ENCODE measurements at regions not wholly inside any gene's neighbourhood (a gene's known extent, or its start where the extent isn't known, plus 50 kb on each side); places are given as distances from the start of the nearest gene placed in this dataset.

DNA sequence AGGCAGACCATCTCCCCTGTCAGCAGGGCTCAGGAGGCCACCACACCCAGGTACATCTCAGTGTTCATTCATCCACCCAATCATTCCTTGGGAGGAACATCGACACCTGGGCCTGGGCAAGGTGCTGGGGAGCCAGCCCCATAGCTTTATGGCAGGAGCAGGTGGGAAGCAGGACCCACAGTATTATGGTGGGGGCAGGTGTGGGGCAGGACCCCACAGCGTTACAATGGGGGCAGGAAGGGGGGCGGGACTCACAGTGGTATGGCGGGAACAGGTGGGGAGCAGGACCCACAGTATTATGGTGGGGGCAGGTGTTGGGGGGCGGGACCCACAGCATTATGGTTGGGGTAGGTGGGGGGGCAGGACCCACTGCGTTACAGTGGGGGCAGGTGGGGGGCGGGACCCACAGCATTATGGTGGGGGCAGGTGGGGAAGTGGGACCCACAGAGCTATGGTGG, 128.9 kb upstream of the HS6ST1 start:
- DNase-seq (ENCODE audit: low read depth in 4 of 4, low spot score in 3 of 4), result no peak

DNA sequence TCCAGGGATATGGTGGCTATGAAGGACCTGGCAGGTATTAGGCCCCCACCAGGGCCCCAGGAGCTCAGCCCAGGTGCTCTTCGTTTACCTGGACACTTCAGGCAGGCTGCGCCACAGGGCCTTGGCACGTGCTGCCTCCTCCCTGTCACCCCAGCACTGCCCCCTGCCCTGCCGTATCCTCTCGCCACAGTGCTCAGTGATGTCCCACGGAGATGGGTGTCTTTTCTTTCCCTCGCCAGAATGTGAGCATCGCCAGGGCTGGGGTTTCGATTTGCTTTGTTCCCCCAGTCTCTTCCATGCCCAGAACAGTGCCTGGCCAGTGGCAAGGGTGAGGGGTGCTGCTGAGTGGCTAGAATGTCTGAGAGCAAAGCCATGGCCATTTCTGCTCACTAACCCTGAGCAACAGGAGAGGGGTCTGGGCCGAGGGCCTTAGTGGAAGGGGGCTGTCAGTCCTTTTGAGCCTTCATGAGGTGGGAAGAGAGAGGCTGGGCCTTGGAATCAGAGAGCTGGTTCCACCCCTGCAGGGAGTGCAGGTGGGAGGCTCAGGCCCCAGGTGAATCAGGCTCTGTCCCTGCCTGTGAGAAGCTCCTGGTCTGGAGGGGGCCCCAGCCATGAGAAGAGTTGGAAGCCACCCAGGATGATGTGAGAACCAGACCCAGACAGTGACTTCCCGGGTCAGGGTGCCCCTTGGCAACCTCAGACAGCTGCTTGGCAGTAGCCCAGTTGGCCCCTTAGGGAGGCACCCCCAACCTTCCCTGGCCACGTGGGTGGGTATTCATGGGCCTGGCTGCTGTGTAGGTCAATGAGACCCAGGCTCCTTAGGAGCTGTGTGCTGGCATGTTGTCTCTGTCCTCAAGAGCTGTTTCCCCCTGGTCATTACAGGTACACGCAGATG, 129.9 kb upstream of the HS6ST1 start:
- no peak for DNase-seq (ENCODE audit: low read depth in 4 of 4, low spot score in 3 of 4)

DNA sequence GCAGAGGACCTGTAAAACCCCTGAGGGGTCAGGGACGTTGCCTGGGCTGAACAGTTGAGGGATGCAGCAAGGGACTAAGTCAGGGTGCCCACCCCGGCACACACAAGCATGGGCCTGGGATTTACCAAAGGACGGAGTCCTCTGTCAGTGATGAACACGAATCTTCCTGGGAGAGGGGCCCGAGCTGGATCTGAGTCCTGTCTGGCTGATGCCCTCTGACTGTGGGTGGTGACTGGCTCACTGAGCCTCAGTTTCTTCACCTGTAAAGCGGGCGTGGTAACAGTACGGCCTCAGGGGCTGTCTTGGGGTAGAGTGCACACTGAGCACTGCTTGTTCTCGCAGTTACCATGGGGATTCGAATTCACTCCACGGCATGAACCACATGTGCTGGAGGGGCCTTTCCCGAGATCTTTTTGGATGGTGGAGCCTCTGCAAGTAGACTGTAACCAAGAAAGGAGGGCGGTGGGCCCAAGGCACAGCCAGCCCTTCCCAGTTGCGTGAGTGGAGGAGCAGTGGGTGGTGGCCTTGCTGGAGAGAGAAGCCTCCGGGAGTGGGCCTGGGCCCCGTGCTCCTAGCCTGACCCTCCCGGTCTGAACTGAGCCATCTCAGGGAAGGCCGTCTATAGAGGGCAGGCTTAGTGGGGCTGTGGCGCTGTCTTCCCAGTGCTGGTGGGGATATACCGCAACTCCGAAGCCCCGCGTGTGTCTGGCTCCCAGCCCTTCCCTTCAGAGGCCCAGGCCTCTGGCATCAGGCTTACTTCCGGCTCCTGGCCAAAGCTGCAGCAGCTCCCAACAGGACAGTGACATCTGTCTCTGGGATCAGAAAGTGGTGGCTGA, 130.8 kb upstream of the HS6ST1 start:
- DNase-seq (ENCODE audit: low read depth in 4 of 4, low spot score in 3 of 4), result no peak

DNA sequence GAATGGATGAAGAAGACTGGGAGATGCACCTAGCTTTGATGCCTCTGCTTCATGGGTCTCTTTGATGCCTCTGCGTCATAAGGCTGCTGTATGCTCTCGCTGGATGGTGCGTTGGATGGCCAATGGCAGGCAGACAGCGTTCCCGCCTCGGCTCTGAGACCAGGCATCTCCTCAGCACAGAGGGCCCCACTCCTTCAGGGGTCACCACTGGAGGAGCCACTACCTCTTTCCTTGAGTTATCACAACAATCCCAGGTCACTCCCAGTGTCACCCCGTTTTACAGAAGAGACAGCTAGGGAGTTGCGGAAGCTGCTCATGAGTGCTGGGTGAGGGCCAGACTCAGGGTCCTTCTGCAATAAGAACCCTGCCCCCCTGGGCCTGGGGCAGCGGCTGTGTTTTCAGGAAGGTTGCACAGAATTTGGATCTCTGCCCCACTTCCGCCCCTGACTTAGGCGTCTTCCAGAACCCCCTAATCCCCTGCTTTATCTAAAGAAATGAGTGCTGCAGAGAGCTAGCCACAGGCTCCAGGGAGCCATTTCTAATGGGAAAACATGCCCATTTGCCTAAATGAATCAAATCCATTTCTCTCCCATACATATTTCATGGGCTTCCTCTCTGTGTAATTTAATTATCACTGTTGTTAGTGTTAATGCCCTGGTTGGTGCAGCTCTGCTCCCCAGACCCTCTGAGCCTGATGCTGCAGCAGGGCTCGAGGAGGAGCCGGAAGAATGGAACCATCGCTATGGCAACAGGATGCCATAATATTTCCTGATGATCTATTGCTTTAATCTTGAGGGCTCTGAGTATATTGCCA, 131.8 kb upstream of the HS6ST1 start:
- DNase-seq (ENCODE audit: low read depth in 4 of 4, low spot score in 3 of 4), result no peak

DNA sequence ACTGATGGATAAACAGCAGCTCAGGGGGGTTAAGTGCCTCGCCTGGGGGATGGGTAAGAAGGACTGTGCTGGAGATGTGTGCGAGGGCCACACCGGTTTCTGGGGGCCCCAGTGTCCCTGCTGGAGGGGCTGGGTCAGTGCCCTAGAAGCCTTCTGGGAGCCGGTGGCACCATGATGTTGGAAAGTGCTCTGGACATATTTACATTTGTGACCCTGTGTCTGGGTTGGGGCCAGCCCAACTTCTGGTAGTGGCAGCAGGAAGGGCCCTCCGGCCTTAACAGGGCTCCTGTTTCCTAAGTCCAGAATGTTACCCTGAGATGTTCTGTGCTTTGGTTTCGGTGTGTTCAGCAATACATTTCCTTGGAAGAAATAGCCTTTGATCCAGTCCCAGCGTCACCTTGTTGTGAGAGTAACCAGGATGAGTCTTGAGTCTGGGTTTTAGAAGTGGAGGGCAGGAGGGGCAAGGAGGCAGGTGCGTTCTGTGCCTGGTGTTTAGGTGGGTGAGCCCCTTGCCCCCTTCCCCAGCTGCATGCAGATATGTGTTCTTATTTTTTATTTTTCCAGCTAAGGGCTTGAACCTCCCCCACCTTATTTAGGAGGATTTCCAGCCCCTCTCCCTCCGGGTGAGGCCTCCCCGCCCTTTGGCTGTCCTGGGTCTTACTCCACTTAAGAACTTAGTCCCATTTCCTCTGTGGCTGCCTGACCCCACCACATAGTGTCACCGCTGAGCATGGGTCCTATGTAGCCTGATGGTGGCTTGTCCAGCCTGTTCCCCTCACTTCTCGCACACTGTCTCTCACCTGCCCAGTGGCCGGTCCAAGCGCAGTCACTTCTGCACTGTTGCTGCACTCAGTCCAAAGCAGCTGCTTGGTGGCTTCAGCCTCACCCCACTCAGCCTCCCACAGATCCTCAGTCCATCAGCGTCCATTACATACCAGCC, 132.7 kb upstream of the HS6ST1 start:
- DNase-seq (ENCODE audit: low read depth in 4 of 4, low spot score in 3 of 4), result no peak

DNA sequence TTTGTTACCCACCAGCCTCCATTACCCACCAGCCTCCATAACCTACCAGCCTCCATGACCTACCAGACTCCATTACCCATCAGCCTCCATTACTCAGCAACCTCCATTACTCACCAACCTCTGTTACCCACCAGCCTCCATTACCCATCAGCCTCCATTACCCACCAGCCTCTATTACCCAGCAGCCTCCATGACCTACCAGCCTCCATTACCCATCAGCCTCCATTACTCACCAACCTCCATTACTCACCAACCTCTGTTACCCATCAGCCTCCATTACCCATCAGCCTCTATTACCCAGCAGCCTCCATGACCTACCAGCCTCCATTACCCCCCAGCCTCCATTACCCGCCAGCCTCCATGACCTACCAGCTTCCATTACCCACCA, 133.3 kb upstream of the HS6ST1 start:
- DNase-seq (ENCODE audit: low read depth in 4 of 4, low spot score in 3 of 4), result no peak

DNA sequence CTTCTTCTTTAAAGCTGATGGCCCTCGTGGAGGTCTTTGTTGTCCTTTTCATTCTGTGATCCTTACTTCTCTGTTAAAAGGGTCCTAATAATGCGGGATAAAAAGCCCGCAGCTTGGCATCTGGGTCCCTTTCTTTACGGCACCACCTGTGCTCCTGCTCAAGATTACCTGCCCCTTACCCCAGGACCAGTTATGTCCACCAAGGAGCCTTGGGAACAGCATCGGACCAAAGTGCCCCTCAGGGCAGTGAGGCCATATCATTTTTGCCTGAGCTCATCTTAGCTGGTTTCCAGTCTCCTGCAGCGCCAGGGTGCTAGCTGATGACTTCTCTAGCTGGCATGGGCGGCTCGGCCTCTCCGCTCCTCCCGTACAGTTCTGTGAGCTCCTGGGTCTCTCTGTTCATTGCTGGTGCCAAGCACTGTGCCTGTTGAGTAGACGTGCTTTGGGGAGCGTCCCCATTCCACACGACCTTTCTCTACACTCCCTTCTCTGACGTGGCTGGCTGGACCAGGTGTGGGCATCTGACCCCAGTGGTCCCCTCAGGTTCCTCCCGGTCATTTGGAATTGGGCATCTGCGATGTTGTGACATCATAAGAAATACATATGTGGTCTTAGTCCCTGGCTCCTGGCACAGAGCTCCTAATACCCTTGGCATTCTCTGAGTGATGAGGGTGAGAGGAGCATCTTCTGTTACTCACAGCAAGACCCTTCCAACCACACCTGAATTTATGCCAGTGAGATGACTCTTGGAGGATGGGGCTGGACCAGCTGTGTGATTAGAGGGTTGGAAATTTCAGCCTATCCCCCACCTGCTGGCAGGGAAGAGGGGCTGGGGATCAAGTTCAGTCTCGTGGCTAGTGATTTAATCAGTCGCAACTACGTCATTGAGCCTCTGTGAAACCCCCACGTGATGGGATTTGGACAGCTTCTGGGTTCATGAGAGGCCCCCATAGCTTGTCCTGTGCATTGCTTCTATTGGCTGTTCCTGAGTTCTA, 134.2 kb upstream of the HS6ST1 start:
- no peak for DNase-seq (ENCODE audit: low read depth in 4 of 4, low spot score in 3 of 4)

DNA sequence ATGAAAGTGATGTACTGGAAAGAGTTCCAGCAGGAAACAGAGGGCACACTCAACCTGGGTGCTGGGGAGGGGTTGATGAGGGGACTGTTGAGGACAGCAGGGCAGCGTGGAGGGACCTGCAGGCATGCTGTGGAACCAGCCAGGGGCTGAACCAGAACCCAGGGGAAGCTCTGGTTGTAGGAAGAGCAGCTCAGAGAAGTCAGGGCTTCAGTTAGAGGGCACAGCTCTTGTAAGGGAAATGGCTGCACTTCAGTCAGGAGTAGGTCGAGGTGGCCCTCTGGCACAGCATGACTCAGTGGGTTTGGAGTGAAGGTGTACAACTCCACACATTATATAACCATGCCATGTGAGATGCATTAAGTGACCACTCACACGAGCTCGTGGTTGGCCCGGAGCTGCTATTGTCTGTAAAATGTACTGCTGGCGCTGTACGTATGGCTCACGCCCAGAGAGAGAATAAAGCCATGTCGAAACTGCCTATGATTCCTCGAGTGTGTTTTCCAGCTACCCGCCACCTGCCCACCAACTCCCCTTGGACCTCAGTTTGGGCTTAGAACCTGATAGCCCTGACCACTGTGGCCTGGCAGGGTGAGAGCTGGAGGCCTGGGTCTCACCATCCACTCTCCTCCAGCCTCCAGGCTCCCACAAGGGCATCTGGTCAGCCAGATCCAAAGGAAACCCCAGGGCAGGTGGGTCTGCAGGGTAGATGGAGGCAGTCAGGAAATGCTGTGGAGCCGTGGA, 136.5 kb upstream of the HS6ST1 start:
- DNase-seq (ENCODE audit: low read depth in 4 of 4, low spot score in 3 of 4), result no peak

DNA sequence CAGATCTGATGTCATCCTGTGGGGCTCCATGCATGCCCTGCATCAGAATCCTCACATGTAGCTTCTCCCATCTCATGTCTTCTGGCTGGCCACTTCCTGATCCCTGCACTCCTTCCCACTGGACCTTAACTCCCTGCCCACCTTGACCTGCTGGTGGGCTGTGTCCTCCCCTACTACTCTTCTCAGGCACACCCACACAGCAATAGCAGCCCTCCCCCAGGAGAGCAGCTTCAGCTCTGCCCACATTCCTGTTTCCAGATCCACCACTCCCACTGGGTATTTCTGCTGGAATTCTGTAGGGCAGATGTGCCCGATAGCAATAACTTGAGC, 137.0 kb upstream of the HS6ST1 start:
- DNase-seq (ENCODE audit: low read depth in 4 of 4, low spot score in 3 of 4), result no peak

DNA sequence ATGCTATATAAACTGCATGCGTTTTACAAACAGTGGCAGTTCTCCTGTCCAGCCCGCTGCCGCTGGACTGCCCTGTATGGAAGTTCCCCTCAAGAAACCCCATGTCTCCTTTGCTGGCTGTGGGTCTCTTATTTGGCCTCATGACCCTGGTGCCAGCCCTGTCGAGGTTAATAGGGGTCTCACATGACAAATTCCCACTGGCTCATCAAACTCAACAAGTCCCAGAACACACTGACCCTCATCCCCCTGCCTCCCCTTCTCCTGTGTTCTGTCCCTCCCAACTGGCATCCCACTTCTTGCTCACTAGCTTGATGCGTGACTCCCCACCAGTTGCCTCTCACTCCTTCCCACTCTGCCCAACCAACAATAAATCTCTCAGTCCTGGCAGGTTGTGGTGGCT, 137.6 kb upstream of the HS6ST1 start:
- DNase-seq (ENCODE audit: low read depth in 4 of 4, low spot score in 3 of 4), result no peak

DNA sequence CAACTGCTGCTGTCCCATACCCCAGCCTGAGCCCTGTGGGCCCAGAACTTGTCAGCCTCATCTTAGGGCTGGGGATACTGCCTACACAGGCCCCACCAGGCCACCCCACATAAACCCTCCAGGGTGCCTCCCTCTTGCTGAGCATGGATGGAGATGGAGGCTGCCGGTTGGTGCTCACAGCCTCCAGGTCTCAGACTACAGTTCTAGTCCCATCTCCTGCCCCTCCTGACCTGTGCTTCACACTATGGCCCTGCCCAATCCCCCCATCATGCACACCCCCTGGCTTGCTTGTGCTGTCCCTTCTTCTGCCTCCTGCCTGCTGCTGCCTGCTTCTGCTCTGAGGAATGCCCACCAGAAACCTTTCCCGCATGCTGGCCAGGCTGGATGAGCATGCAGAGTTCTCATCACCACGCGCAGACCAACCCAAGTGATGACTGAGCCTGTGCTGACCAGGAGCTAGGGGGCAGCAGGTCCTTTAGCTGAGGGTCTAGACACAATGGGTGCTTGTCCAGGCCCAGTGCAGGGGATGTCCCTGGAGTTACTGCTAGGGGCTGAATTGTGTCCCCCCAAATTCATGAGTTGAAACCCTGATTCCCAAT, 138.4 kb upstream of the HS6ST1 start:
- DNase-seq (ENCODE audit: low read depth in 4 of 4, low spot score in 3 of 4), result no peak

DNA sequence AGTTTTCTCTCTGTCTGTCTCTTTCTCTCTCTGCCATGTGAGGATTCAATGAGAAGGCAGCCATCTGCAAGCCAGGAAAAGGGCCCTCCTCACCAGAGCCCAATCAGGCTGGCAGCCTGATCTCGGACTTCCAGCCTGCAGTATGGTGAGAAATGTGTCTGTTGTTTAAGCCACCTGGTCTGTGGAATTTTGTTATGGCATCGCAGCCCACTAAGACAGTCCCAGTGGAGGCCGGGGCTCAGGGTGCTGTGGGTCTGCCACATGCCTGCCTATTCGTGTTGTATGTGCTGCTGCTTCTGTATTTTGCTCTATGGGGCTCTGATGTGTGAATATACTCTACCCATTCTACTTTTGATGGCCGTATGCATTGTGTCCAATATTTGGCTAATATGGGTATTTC, 139.0 kb upstream of the HS6ST1 start:
- DNase-seq (ENCODE audit: low read depth in 4 of 4, low spot score in 3 of 4), result no peak

DNA sequence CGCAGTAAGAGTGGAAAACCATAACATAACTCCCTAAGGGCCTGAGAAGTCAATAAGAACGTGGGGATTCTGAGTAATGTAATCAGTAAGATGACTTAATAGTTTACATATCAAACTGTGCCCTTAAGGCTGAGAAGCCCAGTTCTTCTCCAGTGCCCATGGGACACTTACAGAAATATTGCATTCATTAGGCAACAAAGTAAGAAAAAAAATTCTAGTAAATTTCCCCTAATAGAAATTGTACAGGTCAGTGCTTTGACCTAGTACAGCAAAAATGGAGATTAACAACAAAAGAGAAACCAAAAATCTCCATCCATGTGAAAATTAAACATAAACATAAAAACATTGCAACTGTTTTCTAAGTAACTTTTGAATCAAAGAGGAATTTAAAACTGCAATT, 139.8 kb upstream of the HS6ST1 start:
- no peak for DNase-seq (ENCODE audit: low read depth in 4 of 4, low spot score in 3 of 4)

DNA sequence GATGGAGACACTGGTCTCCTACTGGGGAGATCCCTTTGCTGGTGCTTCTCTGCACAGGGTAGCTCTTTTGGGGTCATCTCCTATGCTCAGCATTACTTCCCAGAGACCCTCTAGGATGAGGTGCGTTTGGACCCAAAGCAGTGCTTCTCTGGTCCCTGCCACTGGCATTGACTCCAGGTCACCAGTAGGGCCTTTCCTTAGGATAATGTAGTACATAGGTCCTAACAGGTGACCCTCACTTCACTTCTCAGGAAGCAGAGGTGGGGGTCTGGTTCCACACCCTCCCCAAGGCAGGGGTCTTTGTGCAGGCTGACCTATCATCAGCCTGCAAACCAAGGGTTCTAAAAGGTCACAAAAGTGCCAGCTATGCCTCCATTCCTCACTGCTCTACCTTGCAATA, 145.8 kb upstream of the HS6ST1 start:
- no peak for DNase-seq (ENCODE audit: low read depth in 4 of 4, low spot score in 3 of 4)

DNA sequence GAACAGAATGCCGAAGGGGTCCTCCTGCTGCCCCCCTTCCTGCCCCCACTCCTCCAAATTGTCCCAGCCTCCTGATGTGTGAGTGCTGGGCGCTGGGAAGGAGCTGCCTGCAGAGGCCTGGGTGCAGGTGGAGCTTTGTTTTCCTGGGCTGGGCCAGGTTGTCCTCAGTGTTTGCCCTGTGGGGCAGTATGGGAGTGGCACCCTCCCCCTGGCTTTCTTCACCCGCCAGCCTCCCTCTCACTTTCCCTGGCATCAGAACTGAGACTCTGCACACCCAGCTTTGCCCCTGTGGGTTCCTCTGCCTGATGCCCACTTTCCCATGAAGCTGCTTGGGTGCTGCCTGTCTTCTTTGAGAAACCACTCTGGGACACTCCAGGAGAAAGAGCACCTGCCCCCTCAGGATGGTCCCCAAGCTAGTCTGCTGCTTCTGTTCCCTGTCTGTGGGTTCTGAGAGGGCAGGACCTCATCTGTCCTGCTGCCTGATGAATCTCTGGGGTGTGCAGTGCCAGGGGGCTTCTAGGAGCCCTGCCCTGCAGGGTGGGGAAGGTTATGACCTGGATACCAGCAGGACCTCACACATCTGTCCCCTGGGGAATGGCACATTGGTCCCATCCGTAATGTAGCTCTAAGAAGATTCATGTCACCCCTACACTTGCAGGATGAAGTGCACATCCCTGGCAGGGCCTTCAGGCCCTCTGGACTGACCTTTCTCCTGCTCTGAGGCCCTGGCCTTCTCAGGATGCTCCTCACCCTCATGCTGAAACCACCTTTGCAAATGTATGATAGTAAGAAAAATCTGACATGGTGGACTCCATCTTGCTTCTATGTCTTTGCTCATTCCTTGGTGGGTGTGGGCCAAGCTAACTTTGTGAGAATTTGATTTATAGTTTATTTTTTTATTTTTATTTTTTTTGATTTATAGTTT, 146.8 kb upstream of the HS6ST1 start:
- DNase-seq (ENCODE audit: low read depth in 4 of 4, low spot score in 3 of 4), result no peak

DNA sequence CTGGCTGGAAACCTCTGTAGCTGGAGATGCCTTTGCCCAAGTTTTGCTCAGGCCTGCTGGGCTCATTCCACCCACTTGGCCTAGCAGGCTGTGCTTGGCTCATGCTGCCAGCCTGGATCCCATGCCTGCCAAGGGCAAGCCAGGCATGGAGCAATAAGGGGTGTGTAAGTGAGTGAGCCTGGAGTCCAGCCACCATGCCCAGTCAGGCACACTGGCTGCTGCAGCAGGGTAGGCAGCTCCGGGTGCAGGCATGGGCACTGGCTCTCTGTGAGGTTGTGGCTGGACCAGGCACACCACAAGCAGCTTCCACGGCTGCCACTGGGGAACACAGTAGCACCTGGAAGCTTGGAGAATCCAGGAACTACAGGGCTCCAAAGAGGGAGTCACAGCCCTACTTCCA, 147.7 kb upstream of the HS6ST1 start:
- DNase-seq (ENCODE audit: low read depth in 4 of 4, low spot score in 3 of 4), result no peak

DNA sequence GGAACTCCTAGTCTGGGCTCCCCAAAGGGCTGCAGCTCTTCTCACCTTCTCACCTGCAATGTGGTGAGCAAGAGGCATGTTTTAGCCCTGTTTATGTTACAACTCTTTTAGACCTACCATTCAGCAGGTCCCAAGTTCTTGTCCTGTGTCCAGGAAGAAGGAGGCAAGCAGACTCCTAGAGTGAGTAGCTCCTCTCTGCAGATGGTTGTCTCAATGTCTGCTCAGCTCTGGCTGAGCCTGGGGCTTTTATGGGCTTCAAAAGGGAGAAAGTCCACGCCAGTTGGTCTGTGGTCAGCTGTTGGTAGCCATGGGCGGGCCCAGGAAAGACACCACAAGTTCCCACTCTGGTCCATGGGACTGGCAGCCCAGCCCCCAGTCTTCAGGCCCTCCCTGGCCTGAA, 148.1 kb upstream of the HS6ST1 start:
- no peak for DNase-seq (ENCODE audit: low read depth in 4 of 4, low spot score in 3 of 4)
